Retinal pigment epithelial cell (primary cell): ENCODE measurements at regions not wholly inside any gene's neighbourhood (a gene's known extent, or its start where the extent isn't known, plus 50 kb on each side); places are given as distances from the start of the nearest gene placed in this dataset.

Experiments used
- DNase-seq: peaks from one replicate; pipeline ENCODE4 v3.0.0-alpha.2; 2010; ENCODE audit warnings: low read depth
- H3K4me3 ChIP-seq: 2 replicates; pipeline ENCODE4 v1.5.1; 2011; ENCODE audit warnings: mild to moderate bottlenecking, low read length, control low read depth, moderate library complexity
- CTCF ChIP-seq: conservative IDR thresholded peaks from 2 replicates; pipeline ENCODE4 v1.5.1; 2011; ENCODE audit warnings: low read depth, low read length, control low read depth, inconsistent platforms

GRCh38 chr1:229031481-229032341, 239.2 kb upstream of the RAB4A start:
- H3K4me3 ChIP-seq = no peak overlapping the region
- TF ChIP-seq CTCF = no peak
- no peak for DNase-seq

- no peak for DNase-seq
- no peak overlapping the region for H3K4me3 ChIP-seq
- TF ChIP-seq CTCF = no peak
Measured at GRCh38 chr1:229032375-229032774, 238.5 kb upstream of the RAB4A start.

GRCh38 chr1:229033480-229033879, 237.4 kb upstream of the RAB4A start:
- no peak for DNase-seq
- no peak for TF ChIP-seq CTCF
- H3K4me3 ChIP-seq = no peak overlapping the region

GRCh38 chr1:229034342-229034741, 236.6 kb upstream of the RAB4A start:
- H3K4me3 ChIP-seq = no peak overlapping the region
- no peak for DNase-seq
- no peak for TF ChIP-seq CTCF

GRCh38 chr1:229035054-229035747, 235.7 kb upstream of the RAB4A start:
- H3K4me3 ChIP-seq = no peak overlapping the region

GRCh38 chr1:229035748-229036082, 235.2 kb upstream of the RAB4A start:
- no peak for DNase-seq
- no peak for TF ChIP-seq CTCF
- no peak overlapping the region for H3K4me3 ChIP-seq

More at GRCh38 chr1:229035054-229035747, 235.7 kb upstream of the RAB4A start:
- DNase-seq = no peak
- no peak for TF ChIP-seq CTCF
